RPMI8226 (cell line): ENCODE measurements at regions not wholly inside any gene's neighbourhood (a gene's known extent, or its start where the extent isn't known, plus 50 kb on each side); places are given as distances from the start of the nearest gene placed in this dataset.
"Not testable (repeated sequence)": the region's sequence is repeated elsewhere in the genome, so short reads cannot be mapped to it uniquely, and the experiment has no call there.

Experiments
- DNase-seq: peaks from one replicate; pipeline ENCODE4 v3.0.0-alpha.2; 2015

DNA sequence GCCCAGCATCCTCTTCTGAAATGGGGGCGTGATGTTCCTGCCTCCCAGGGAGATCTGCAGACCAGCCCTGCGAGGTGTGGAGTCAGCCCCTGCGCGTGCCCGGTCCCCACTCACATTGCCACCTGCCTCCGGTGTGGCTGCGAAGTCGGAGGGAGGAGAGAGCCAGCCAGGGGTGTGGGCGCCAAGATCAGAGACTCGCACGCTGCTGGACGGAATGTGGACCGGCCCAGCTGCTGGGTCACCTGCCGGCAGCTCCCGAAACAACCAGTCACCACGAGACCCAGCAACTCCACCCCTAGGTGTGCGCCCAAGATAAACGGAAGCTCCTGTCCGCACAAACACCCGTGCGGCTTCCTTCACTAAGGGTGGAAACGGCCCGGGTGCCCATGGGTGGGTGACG, 51.1 kb upstream of the EGFL7 start:
- DNase-seq = no peak

- no peak for DNase-seq
Measured at GRCh38 chr9:136611119-136611518, 51.6 kb upstream of the EGFL7 start.

GRCh38 chr9:136610426-136610825, 52.3 kb upstream of the EGFL7 start:
- peak; percentile 32 for DNase-seq

GRCh38 chr9:136609838-136610311, 52.8 kb upstream of the EGFL7 start:
- DNase-seq = peak; percentile 58

DNA sequence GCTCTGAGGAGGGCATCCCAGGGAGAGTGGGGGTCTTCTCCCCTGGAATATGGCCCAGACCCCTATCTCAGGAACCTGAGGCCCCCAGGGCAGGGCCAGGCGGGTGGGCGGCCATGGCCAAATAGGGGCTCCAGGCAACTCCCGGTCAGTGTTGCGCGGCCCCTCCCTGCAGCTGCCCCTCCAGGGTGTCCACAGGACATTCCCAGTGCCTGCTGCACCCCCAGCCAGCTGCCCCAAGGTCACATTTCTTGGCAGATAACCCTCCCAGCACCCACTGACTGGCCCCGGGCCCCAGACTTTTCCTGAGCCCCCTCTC, 53.6 kb upstream of the EGFL7 start:
- no peak for DNase-seq

DNA sequence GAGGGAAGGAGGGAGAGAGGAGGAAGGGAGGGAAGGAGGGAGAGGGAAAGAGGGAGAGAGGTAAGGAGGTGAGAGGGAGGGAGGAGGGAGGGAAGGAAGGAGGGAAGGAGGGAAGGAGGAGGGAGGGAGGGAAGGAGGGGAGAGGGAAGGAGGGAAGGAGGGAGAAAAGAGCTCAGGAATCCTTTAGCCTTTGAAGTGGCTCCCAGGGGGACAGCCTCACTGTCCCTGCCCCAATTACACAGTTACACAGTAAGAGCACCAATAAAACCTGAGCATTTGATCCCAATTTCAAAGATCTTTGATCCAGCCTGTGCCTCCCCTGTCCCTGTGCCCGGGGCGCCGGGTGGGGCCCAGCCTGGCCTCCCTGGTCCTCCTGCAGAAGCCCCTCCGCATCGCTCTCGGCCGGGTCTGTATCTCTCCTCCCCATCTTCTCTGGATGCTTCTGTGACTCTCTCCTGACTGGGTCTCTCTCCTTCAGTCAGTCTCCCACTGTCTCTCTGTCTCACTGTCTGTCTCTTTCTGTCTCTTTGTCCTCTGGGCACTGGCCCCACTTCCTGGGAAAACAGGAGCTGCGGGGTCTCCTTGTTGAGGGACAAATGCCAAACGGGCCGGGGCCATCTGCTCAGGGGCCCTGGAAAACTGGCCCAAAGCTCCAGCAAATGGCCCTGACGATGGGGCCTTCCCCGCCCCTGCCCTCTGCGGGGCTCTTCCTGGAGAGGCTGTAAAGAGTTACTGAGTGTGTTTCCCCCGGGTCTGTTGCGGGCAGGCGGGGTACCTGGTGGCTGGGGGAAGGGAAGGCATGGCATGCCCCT, 54.2 kb upstream of the EGFL7 start:
- no peak for DNase-seq

DNA sequence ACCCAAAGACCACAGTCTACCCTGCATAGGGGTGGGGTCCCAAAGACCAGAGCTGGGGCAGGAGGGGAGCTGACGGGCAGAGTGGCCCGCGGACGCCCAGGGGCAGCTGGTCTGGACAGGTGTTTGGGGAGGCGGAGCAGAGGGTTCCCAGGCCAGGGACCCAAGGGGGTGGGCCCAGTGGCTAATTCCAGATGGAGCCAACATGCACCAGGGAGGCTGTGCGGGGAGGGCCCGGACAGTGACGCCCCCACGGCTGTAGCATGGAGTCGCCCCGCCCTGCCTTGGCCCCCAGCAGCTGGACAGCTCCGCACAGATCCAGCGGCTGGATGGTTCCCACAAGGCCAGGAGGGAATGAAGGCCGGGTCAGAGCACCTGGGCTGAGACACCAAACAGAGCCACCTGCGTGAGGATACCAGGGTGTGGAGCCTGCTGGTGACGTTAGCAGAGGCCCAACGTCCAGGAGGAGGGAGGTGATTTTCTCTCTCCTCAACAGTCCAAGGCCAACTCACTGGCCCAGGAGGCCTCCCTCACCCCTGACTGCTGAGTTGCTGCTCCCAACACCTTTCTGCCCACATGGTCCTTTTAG, 55.3 kb upstream of the EGFL7 start:
- DNase-seq = no peak

DNA sequence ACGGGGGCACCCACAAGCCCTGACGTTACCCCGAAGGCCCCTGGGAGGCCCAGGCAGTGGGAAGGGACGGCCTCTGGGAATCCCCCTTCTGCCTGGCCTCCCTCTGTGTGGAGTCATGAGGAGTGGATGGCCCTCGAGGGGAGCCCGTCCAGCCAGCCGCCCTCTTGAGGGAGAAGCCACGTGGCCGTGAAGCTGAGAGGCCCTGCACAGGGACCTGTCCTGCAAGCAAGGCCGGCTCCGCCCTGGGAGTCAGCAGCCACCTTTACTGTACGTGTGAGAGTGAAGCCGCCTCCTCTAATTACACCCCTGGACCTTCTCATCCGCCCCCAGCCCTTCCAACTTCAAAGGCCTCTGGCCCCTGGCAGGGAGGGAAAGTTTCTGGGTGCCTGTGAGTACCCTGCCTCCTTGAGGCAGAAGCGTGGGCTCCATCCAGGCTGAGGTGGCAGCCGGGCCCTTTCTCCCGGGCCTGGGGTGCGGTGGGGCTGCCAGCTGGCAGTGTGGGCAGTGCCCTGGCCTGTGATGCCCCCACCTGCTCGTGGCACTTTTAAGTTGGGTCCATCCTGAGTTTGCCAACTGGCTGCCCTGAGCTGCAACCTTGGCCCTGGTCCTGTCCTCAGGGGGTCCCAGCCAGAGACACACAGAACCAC, 55.9 kb upstream of the EGFL7 start:
- no peak for DNase-seq

DNA sequence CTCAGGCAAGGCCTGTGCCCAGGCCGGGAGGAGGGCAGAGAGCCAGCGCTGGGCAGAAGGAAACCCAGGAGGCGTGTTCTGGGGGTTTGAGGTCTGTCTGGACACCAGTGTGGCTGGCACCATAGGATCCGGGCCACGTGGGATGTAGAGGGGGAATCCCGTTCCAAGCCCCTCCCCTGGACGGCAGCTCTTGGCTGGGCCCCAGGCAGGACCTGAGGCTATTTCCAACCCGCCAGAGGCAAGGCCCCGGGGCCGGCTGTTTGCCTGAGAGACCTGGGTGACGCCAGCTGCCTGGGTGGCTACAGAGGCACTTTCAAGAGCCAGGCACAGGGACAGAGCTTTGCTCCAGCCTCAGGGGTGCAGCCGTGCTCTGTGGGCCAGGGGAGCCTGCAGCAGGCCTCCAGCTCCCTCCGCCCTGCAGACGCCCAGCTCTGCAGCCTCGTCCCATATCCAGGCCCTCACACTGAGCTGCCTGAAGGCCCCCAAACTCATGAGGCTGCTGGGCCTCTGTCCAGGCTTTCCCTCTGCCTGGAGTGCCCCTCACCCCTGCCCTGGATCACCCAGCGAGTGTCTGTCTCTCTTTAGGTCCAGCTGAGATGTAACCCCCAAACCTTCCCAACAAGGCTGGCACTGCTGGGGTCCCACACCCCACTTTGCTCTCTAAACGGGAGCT, 56.6 kb upstream of the EGFL7 start:
- peak; percentile 63 for DNase-seq

DNA sequence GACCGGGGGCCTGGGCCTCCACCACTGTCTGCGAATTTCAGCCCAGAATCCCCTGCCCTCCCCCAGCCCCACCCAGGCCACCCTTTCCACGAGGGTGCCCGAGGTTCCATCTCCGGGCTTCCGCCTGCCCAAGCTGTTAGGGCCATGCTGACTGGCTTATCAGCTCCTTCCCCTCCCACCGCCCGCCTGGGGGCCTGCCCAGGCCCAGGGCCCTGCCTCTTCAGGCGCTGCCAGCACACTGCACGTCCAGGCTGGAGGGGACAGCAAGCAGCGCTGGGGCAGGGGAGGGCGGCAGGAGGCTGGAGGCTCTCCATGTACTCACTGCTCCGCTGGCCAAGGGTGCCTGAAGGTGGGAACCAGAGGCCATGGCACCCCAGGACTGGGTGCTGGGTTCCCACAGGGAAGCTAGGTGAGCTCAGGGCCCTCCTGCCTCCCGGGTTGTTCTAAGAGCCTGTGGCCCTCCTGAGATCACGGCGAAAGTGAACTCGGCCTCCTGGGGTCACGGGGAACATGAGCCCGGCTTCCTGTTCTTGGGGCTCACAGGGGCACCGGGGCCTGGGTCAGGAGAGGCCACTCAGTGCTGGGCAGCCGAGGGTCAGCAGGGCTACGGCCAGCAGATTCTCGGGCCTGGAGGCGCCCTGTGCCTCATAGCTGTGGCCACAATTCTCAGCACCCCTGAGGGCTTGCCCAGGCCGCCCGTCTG, 57.7 kb upstream of the EGFL7 start:
- no peak for DNase-seq

DNA sequence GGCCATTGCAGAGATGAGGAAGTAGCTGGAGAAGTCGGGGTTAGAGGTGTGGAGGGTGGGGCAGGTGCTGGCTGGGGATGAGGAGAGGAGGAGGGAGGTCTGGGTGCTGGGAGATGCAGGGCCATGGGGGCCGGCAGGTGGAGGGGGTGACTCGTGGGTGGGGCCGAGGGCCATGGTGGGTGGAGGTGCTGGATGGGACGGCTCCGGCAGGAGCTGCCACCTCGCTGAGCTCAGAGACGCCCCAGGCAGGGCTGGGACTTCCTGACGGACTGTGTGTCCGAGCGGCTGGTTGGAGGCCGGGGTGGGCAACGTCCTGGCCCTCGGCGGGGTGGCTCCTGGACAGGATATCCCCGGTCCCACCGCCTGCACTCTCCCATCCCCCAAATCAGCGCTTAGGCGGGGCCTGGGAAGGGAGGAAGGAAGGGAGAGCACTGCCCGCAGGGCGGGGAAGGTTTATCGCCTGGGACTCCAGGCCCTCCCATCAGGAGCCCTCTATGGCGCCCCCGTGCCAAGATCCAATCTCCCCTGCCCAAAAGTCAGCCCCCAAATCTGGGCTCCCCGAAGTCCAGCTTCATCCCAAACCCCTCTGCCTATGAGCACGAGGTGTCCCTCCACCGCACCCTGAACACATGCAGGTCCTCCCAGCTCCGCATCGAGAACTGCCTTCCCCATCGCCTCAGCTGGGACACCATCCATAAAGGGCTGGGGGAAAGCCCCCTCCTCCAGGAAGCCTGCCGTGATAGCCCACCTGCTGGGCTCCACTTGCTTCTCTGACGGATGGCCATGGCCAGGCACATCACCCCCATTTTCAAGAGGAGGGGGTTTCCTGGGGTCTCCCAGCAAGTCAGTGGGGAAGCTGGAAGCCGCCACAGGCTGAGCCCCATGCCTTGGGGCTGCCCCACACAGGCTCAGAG, 58.3 kb upstream of the NOTCH1 start:
- no peak for DNase-seq

DNA sequence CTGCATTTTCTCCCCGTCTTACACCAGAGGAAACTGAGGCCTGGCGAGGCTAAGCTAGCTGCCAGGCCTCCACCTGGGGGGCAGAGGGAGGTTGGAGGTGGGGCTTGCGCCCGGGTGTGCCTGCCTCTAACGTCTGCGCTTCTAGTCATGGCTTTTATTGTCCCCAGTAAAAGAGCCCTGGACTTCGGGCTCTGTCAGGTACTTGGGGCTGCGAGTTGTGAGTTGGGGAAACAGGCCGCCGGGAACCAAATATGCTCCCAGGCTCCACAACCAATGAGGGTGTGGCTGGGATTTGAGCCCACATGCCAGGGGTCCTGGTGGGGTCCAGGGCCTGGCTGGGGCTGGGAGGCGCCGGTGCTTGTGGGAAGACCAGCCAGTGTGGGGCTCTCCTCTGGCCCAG, 57.4 kb upstream of the NOTCH1 start:
- DNase-seq = no peak

DNA sequence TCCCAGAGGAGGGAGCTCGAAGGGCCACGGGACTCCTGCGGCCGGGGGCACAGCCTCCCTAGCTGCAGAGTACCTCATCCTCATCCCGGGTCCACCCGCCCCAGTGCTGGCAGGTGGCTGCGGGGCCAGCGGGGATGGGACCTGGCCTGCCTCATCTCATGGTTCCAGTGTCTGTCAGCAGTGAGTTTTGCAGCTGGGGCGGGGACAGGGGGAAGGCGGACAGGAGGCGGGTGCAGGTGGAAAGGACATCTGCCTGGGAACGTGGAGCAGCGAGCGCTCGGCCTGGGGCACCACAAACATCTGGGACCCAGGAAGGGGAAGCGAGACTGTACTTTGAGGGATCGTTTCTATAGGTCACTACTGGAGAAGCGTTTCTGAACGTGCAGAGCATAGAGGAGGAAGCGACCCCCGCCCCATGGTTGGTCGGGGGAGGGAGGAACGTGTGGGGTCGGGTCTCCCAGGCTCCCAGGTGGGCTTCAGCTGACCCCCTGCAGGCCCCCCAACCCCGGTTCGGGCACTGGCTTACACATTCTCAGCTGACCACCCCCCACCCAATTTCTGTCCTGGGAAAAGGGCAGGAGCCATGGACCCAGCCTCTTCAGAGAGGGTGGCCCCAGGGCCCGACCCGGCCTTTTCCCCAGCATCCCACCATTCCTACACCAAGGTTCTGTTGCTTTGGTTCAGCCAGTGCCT, 56.5 kb upstream of the NOTCH1 start:
- peak; percentile 93 for DNase-seq

- peak; percentile 60 for DNase-seq
Measured at GRCh38 chr9:136601250-136601973, 55.6 kb upstream of the NOTCH1 start.

DNA sequence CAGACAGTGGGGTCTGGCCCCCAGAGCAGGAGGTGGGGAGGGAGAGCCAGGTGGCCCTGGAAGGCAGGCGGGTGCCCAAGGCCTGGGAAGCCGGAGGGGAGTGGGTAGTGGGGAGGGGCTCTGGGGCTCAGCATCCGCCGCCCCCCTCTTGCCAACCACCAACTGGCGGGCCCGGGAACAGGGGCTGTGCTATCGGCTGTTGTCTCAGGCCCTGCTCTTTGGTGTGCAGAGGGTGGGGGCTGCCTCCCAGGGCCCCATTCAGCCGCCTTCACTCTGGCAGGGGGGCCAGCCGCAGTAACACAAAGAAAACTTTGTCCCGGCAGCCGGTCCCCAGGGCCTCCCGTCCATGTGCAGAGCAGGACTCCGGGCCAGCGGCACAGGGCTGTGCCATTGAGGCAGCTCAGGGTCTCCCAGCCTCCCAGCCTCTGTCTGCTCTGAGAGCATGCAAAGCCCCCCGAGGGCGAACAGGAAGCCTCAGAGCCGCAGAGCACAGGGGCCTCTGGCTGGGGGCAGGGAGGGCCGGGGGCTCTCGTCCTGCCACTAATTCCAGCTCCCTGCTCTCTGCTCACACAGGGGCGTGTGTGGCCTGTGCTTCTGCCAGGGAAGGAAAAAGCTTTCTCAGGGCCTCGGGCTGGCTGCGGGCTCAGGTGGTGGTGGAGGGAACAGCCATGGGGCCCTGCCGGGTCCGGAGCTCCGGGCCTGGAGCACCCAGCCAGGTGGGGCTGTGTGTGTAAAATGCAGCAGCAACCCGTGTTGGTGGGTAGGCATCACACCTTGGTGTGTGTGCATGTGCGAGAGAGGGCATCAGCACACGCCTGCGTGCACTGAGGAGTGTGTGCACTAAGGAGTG, 54.2 kb upstream of the NOTCH1 start:
- no peak for DNase-seq

DNA sequence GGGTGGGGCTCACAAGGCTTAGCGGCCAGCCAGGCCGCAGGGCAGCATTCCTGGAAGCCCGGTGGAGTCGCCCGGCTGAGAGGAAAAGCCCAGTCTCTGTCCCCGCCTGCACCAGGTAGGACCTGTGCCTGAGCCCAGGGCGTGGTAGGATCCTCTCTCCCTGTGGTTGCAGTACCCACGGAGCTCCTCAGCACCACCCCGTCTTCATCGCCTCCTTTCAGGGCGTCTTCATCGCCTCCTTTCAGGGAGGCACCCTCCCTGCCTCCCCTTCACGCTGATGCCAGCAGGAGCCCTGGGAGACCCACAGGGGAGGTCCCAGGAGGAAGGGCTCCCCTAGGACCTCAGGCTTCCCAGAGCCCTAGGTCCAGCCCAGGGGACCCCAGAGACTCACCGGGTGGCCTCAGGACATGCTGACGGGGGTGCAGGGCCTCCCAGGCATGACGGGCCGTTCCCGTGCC, 53.3 kb upstream of the NOTCH1 start:
- no peak for DNase-seq

- not testable (repeated sequence) for DNase-seq
Measured at GRCh38 chr9:136598390-136599073, 52.7 kb upstream of the NOTCH1 start.

GRCh38 chr9:136597965-136598364, 52.1 kb upstream of the NOTCH1 start:
- no peak for DNase-seq
